ENCODE measurements at regions not wholly inside any gene's neighbourhood (a gene's known extent, or its start where the extent isn't known, plus 50 kb on each side); places are given as distances from the start of the nearest gene placed in this dataset.

- DNase-seq: peak; percentile 94
- no peaks in the 10 kb centered on the region for H3K9me3 ChIP-seq
- intact Hi-C loops (cut with DNase I): no loop called here
- H3K27ac ChIP-seq: peak overlapping the region; percentile 34 to 53 (median 39)
- WGBS, 2 donors: 16 to 51% methylated on average over 10 of the region's 10 CpGs
- H3K27me3 ChIP-seq: no peaks in the 10 kb centered on the region
- H3K4me3 ChIP-seq: no peak overlapping the region
- peaks cover 0 to 35% (median 24%) of the 10 kb centered on the region in 4 donors for H3K4me1 ChIP-seq
- H3K36me3 ChIP-seq: no peaks in the 10 kb centered on the region
- peak; percentile 14 to 51 (median 30) for TF ChIP-seq POLR2AphosphoS5 (IDR thresholded peaks at IDR 0.05)
- no peak for TF ChIP-seq POLR2A (IDR thresholded peaks at IDR 0.05)
Measured at GRCh38 chr16:66250686-66251431, 115.6 kb upstream of the CDH5 start.

GRCh38 chr16:66247516-66248481 lies 118.7 kb upstream of the CDH5 start:
- WGBS, 2 donors: 13 to 56% methylated on average over 13 of the region's 13 CpGs
- Histone ChIP-seq H3K9me3 (no peaks in the 10 kb centered on the region), H3K27ac (peak overlapping the region; percentile 41 to 54 (median 46)), H3K27me3 (no peaks in the 10 kb centered on the region), H3K4me1 (peaks cover 0 to 35% (median 24%) of the 10 kb centered on the region in 4 donors), H3K36me3 (no peaks in the 10 kb centered on the region), H3K4me3 (no peak overlapping the region)
- intact Hi-C loops (cut with DNase I): no loop called here
- DNase-seq: peak; percentile 88
- no peak for TF ChIP-seq EP300 (IDR thresholded peaks at IDR 0.05)
- TF ChIP-seq POLR2AphosphoS5 (IDR thresholded peaks at IDR 0.05): peak in 2 of 4 donors; percentile 15
- TF ChIP-seq CTCF (IDR thresholded peaks at IDR 0.05): no peak
- TF ChIP-seq POLR2A (IDR thresholded peaks at IDR 0.05): no peak

GRCh38 chr16:66245868-66246267 lies 120.6 kb upstream of the CDH5 start:
- Histone ChIP-seq H3K36me3 (no peaks in the 10 kb centered on the region), H3K27ac (no peak overlapping the region), H3K27me3 (no peaks in the 10 kb centered on the region), H3K9me3 (no peaks in the 10 kb centered on the region), H3K4me1 (peaks cover 0 to 26% (median 16%) of the 10 kb centered on the region in 4 donors), H3K4me3 (no peak overlapping the region)
- intact Hi-C loops (cut with DNase I): no loop called here
- DNase-seq: no peak
- TF ChIP-seq CTCF (IDR thresholded peaks at IDR 0.05): no peak
- TF ChIP-seq POLR2A (IDR thresholded peaks at IDR 0.05): no peak
- no peak for TF ChIP-seq EP300 (IDR thresholded peaks at IDR 0.05)
- no peak for TF ChIP-seq POLR2AphosphoS5 (IDR thresholded peaks at IDR 0.05)
- WGBS, 2 donors: 87% methylated on average over 4 of the region's 4 CpGs

GRCh38 chr16:66245072-66245471 lies 121.4 kb upstream of the CDH5 start:
- intact Hi-C loops (cut with DNase I): no loop called here
- H3K9me3 ChIP-seq: no peaks in the 10 kb centered on the region
- whole genome bisulfite sequencing, 2 donors: 80 to 86% methylated on average over 8 of the region's 8 CpGs

More at GRCh38 chr16:66245072-66245471, 121.4 kb upstream of the CDH5 start:
- TF ChIP-seq CTCF (IDR thresholded peaks at IDR 0.05) (no peak), EP300 (IDR thresholded peaks at IDR 0.05) (no peak), POLR2AphosphoS5 (IDR thresholded peaks at IDR 0.05) (no peak), POLR2A (IDR thresholded peaks at IDR 0.05) (no peak)
- H3K36me3 ChIP-seq: no peaks in the 10 kb centered on the region
- H3K4me1 ChIP-seq: peaks cover 0 to 18% (median 12%) of the 10 kb centered on the region in 4 donors
- no peak overlapping the region for H3K27ac ChIP-seq
- DNase-seq: no peak
- no peak overlapping the region for H3K4me3 ChIP-seq
- no peaks in the 10 kb centered on the region for H3K27me3 ChIP-seq
